OCI-LY7 (cell line): ENCODE measurements at regions not wholly inside any gene's neighbourhood (a gene's known extent, or its start where the extent isn't known, plus 50 kb on each side); places are given as distances from the start of the nearest gene placed in this dataset.

Source experiments
- CTCF ChIP-seq: fragments of 200-600 bp; sonication (generic); conservative IDR thresholded peaks from 2 replicates; pipeline ENCODE4 v1.5.1; 2014; ENCODE audit warnings: mild to moderate bottlenecking, antibody characterized with exemption, low read length, moderate library complexity, mixed read lengths
- EZH2phosphoT487 ChIP-seq: fragments of 200-600 bp; sonication (generic); IDR thresholded peaks from 2 replicates; pipeline ENCODE4 v1.6.1; 2018; ENCODE audit warnings: low read depth, borderline replicate concordance, mild to moderate bottlenecking, mixed run types, antibody characterized with exemption, low read length, moderate library complexity, mixed read lengths

- TF ChIP-seq CTCF (no peak), EZH2phosphoT487 (no peak)
Observed at GRCh38 chr9:118991366-118992285, 377.6 kb downstream of the BRINP1 start.
